Peyer's patch (tissue), 4 donors: ENCODE measurements at regions not wholly inside any gene's neighbourhood (a gene's known extent, or its start where the extent isn't known, plus 50 kb on each side); places are given as distances from the start of the nearest gene placed in this dataset.

Experiments
- CTCF ChIP-seq, 6 experiments: fragments of 450-650 bp in 4 of 6; fragments of 200-600 bp in 2 of 6; sonication (generic) in 1 of 6; IDR thresholded peaks; one replicate each; pipeline ENCODE4 v1.5.1; 2017 to 2019; ENCODE audit warnings: antibody characterized with exemption in 6 of 6, mild to moderate bottlenecking in 3 of 6, moderate library complexity in 1 of 6
- POLR2A ChIP-seq, 2 donors: fragments of 450-650 bp; IDR thresholded peaks; one replicate each; pipeline ENCODE4 v1.5.1; 2017; ENCODE audit warnings: antibody characterized with exemption in 2 of 2, mild to moderate bottlenecking in 2 of 2, moderate library complexity in 2 of 2

- TF ChIP-seq CTCF (IDR thresholded peaks at IDR 0.05) (no peak), POLR2A (IDR thresholded peaks at IDR 0.05) (no peak)
Measured at GRCh38 chr10:6938384-6938783, 358.3 kb upstream of the PRKCQ start.
